ENCODE measurements at regions not wholly inside any gene's neighbourhood (a gene's known extent, or its start where the extent isn't known, plus 50 kb on each side); places are given as distances from the start of the nearest gene placed in this dataset.

GRCh38 chr2:181161615-181162014 lies 181.2 kb downstream of the UBE2E3 start:
- Histone ChIP-seq H3K4me1 (no peaks in the 10 kb centered on the region), H3K4me3 (no peak overlapping the region), H3K36me3 (no peaks in the 10 kb centered on the region), H3K27me3 (no peaks in the 10 kb centered on the region), H3K27ac (no peak overlapping the region), H3K9me3 (no peaks in the 10 kb centered on the region)
- no peak for TF ChIP-seq CTCF (IDR thresholded peaks at IDR 0.05)
- intact Hi-C loops (cut with DNase I) = no loop called here
- no peak for DNase-seq
- ATAC-seq = no peak

GRCh38 chr2:181163139-181163538 lies 182.7 kb downstream of the UBE2E3 start:
- DNase-seq (no peak), ATAC-seq (no peak)
- Histone ChIP-seq H3K36me3 (no peaks in the 10 kb centered on the region), H3K4me1 (no peaks in the 10 kb centered on the region), H3K9me3 (no peaks in the 10 kb centered on the region), H3K27me3 (no peaks in the 10 kb centered on the region), H3K4me3 (no peak overlapping the region), H3K27ac (no peak overlapping the region)
- intact Hi-C loops (cut with DNase I) = no loop called here
- TF ChIP-seq CTCF (IDR thresholded peaks at IDR 0.05) = no peak

- H3K36me3 ChIP-seq = no peaks in the 10 kb centered on the region
- DNase-seq (no peak), ATAC-seq (no peak)
- no peak overlapping the region for H3K27ac ChIP-seq
- no peaks in the 10 kb centered on the region for H3K4me1 ChIP-seq
- intact Hi-C loops (cut with DNase I) = no loop called here
- no peak overlapping the region for H3K4me3 ChIP-seq
- no peak for TF ChIP-seq CTCF (IDR thresholded peaks at IDR 0.05)
- no peaks in the 10 kb centered on the region for H3K27me3 ChIP-seq
- H3K9me3 ChIP-seq = no peaks in the 10 kb centered on the region
Measured at GRCh38 chr2:181163691-181164090, 183.3 kb downstream of the UBE2E3 start.

- H3K4me3 ChIP-seq = no peak overlapping the region
- H3K36me3 ChIP-seq = no peaks in the 10 kb centered on the region
- no peaks in the 10 kb centered on the region for H3K4me1 ChIP-seq
- TF ChIP-seq CTCF (IDR thresholded peaks at IDR 0.05) = no peak
- ATAC-seq = no peak
- intact Hi-C loops (cut with DNase I) = no loop called here
- H3K27me3 ChIP-seq = no peaks in the 10 kb centered on the region
- H3K9me3 ChIP-seq = no peaks in the 10 kb centered on the region
- DNase-seq = no peak
- H3K27ac ChIP-seq = peak overlapping the region; percentile 17
Measured at GRCh38 chr2:181164699-181165098, 184.3 kb downstream of the UBE2E3 start.

- Histone ChIP-seq H3K4me3 (no peak overlapping the region), H3K27ac (peak overlapping the region; percentile 55), H3K36me3 (no peaks in the 10 kb centered on the region), H3K27me3 (no peaks in the 10 kb centered on the region), H3K4me1 (no peaks in the 10 kb centered on the region), H3K9me3 (no peaks in the 10 kb centered on the region)
- TF ChIP-seq CTCF (IDR thresholded peaks at IDR 0.05) = no peak
- DNase-seq = no peak
- intact Hi-C loops (cut with DNase I) = no loop called here
- ATAC-seq = no peak
Measured at GRCh38 chr2:181165199-181165868, 184.9 kb downstream of the UBE2E3 start.

- ATAC-seq (no peak), DNase-seq (no peak)
- Histone ChIP-seq H3K36me3 (no peaks in the 10 kb centered on the region), H3K27me3 (no peaks in the 10 kb centered on the region), H3K4me3 (no peak overlapping the region), H3K4me1 (no peaks in the 10 kb centered on the region), H3K27ac (no peak overlapping the region), H3K9me3 (no peaks in the 10 kb centered on the region)
- intact Hi-C loops (cut with DNase I) = no loop called here
- no peak for TF ChIP-seq CTCF (IDR thresholded peaks at IDR 0.05)
Measured at GRCh38 chr2:181169503-181169902, 189.1 kb downstream of the UBE2E3 start.

Data from upper lobe of right lung (tissue), 1 donor.